ENCODE measurements at regions not wholly inside any gene's neighbourhood (a gene's known extent, or its start where the extent isn't known, plus 50 kb on each side); places are given as distances from the start of the nearest gene placed in this dataset.

- TF ChIP-seq CTCF (IDR thresholded peaks at IDR 0.05; ENCODE audit: low read length) (no peak), EZH2 (IDR thresholded peaks at IDR 0.05; ENCODE audit: borderline replicate concordance, low read length) (no peak)
Measured at GRCh38 chr16:73387979-73388378, 340.1 kb upstream of the ZFHX3 start.
